Esophagus muscularis mucosa (tissue), 4 donors: ENCODE measurements at regions not wholly inside any gene's neighbourhood (a gene's known extent, or its start where the extent isn't known, plus 50 kb on each side); places are given as distances from the start of the nearest gene placed in this dataset.

Experiments used
- EP300 ChIP-seq: sonication (generic); formaldehyde crosslinking; IDR thresholded peaks from one replicate; pipeline ENCODE4 v1.6.1; 2017; ENCODE audit warnings: antibody characterized with exemption
- POLR2A ChIP-seq: fragments of 450-650 bp; IDR thresholded peaks from one replicate; pipeline ENCODE4 v1.6.1; 2017; ENCODE audit warnings: antibody characterized with exemption, moderate library complexity, mild to moderate bottlenecking, low read depth
- POLR2AphosphoS5 ChIP-seq, 2 donors: sonication (generic); formaldehyde crosslinking; IDR thresholded peaks; one replicate each; pipeline ENCODE4 v1.6.1; 2017; ENCODE audit warnings: antibody characterized with exemption in 2 of 2
- TF ChIP-seq, protein P1 (sequence below), 3 experiments: fragments of 200-600 bp in 2 of 3; fragments of 450-650 bp in 1 of 3; sonication (generic) in 2 of 3; IDR thresholded peaks; one replicate each; pipeline ENCODE4 v1.5.1; 2017 to 2019; ENCODE audit warnings: antibody characterized with exemption in 3 of 3, mild to moderate bottlenecking in 2 of 3, moderate library complexity in 1 of 3

DNA sequence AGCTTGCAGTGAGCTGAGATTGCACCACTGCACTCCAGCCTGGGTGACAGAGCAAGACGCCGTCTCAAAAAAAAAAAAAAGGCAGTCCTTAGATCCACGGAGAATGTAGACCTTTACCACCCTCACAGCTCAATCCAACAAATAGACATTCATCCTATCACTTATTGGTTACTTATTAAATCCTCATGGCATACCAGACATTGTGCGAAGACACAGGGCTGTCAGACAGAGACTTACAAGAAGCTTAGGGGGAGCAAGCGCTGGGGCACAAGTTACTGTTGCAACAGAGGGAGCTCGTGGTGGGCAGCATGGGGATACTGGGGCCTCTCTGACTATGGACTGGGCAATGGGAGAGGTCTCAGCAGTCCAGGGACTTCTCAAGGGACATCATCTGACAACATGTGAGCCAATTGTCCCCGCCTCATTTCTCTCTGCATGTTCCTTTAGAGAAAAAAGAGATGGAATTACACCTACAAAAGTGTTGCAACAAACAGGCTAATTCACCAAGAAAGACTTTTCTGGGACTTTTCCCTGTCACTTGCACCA is 82.8 kb upstream of the TNS3 start:
- TF ChIP-seq EP300 (no peak), POLR2A (no peak), POLR2AphosphoS5 (IDR thresholded peaks at IDR 0.05) (no peak)
- TF ChIP-seq, protein P1, sequence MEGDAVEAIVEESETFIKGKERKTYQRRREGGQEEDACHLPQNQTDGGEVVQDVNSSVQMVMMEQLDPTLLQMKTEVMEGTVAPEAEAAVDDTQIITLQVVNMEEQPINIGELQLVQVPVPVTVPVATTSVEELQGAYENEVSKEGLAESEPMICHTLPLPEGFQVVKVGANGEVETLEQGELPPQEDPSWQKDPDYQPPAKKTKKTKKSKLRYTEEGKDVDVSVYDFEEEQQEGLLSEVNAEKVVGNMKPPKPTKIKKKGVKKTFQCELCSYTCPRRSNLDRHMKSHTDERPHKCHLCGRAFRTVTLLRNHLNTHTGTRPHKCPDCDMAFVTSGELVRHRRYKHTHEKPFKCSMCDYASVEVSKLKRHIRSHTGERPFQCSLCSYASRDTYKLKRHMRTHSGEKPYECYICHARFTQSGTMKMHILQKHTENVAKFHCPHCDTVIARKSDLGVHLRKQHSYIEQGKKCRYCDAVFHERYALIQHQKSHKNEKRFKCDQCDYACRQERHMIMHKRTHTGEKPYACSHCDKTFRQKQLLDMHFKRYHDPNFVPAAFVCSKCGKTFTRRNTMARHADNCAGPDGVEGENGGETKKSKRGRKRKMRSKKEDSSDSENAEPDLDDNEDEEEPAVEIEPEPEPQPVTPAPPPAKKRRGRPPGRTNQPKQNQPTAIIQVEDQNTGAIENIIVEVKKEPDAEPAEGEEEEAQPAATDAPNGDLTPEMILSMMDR (IDR thresholded peaks at IDR 0.05): no peak
